Suprapubic skin (tissue), 4 donors: ENCODE measurements at regions not wholly inside any gene's neighbourhood (a gene's known extent, or its start where the extent isn't known, plus 50 kb on each side); places are given as distances from the start of the nearest gene placed in this dataset.

Experiments
- EP300 ChIP-seq: sonication (generic); formaldehyde crosslinking; IDR thresholded peaks from one replicate; pipeline ENCODE4 v1.6.1; 2017; ENCODE audit warnings: antibody characterized with exemption
- POLR2A ChIP-seq, 2 donors: fragments of 450-650 bp; IDR thresholded peaks; one replicate each; pipeline ENCODE4 v1.6.1; 2017; ENCODE audit warnings: antibody characterized with exemption in 2 of 2, mild to moderate bottlenecking in 2 of 2, moderate library complexity in 2 of 2
- POLR2AphosphoS5 ChIP-seq, 3 donors: sonication (generic); formaldehyde crosslinking; IDR thresholded peaks; one replicate each; pipeline ENCODE4 v1.6.1; 2017; ENCODE audit warnings: antibody characterized with exemption in 3 of 3
- TF ChIP-seq, protein P1 (sequence below), 2 donors: fragments of 200-600 bp in 1 of 2; fragments of 450-650 bp in 1 of 2; sonication (generic) in 1 of 2; IDR thresholded peaks; one replicate each; pipeline ENCODE4 v1.5.1; 2016 to 2019; ENCODE audit warnings: antibody characterized with exemption in 2 of 2, mild to moderate bottlenecking in 1 of 2, moderate library complexity in 1 of 2

DNA sequence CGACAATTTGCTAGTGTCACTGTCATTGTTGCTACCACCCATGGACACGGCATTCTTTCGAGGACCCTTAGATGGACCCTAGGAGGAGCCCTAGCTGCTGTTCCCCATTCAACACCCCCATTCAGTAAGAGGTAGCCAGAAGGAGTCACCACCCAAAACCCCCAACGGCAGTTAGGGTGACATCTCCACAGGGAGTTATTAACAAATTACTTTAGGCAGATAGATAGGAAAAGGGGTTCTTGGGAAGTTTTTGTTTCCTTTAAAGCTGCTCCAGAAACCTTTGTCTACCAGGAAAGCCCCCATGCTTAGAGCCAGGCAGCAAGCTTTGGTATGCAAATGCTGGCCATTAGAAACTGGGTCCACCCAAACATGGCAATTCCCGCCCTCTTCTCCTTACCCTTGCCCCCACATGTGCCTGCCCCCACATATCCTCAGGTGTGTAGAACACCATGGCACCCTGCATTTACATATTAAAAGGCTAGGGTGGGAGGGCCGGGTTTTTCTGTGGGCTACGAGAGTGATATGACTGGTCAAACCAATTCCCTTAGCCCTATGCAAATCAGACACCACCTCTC is 190.9 kb downstream of the SLITRK6 start:
- TF ChIP-seq EP300 (no peak), POLR2A (IDR thresholded peaks at IDR 0.05) (no peak), POLR2AphosphoS5 (IDR thresholded peaks at IDR 0.05) (no peak)
- TF ChIP-seq, protein P1, sequence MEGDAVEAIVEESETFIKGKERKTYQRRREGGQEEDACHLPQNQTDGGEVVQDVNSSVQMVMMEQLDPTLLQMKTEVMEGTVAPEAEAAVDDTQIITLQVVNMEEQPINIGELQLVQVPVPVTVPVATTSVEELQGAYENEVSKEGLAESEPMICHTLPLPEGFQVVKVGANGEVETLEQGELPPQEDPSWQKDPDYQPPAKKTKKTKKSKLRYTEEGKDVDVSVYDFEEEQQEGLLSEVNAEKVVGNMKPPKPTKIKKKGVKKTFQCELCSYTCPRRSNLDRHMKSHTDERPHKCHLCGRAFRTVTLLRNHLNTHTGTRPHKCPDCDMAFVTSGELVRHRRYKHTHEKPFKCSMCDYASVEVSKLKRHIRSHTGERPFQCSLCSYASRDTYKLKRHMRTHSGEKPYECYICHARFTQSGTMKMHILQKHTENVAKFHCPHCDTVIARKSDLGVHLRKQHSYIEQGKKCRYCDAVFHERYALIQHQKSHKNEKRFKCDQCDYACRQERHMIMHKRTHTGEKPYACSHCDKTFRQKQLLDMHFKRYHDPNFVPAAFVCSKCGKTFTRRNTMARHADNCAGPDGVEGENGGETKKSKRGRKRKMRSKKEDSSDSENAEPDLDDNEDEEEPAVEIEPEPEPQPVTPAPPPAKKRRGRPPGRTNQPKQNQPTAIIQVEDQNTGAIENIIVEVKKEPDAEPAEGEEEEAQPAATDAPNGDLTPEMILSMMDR (IDR thresholded peaks at IDR 0.05), result no peak
